Suprapubic skin (tissue), 4 donors: ENCODE measurements at regions not wholly inside any gene's neighbourhood (a gene's known extent, or its start where the extent isn't known, plus 50 kb on each side); places are given as distances from the start of the nearest gene placed in this dataset.

Experiments used
- DNase-seq, 2 donors: peaks; one replicate each; pipeline ENCODE4 v3.0.0-alpha.2; 2019; ENCODE audit warnings: low spot score in 2 of 2
- H3K27ac ChIP-seq: fragments of 200-600 bp; sonication (generic); one replicate; pipeline ENCODE4 v1.5.1; 2019
- H3K27me3 ChIP-seq: fragments of 200-600 bp; sonication (generic); one replicate; pipeline ENCODE4 v1.5.1; 2019
- H3K36me3 ChIP-seq: fragments of 200-600 bp; sonication (generic); one replicate; pipeline ENCODE4 v1.5.1; 2019
- H3K4me1 ChIP-seq: fragments of 200-600 bp; sonication (generic); one replicate; pipeline ENCODE4 v1.5.1; 2019
- H3K4me3 ChIP-seq: fragments of 200-600 bp; sonication (generic); one replicate; pipeline ENCODE4 v1.5.1; 2019; ENCODE audit warnings: mild to moderate bottlenecking
- H3K9me3 ChIP-seq: fragments of 200-600 bp; sonication (generic); one replicate; pipeline ENCODE4 v1.5.1; 2019
- CTCF ChIP-seq, 2 donors: fragments of 200-600 bp in 1 of 2; fragments of 450-650 bp in 1 of 2; sonication (generic) in 1 of 2; IDR thresholded peaks; one replicate each; pipeline ENCODE4 v1.5.1; 2016 to 2019; ENCODE audit warnings: antibody characterized with exemption in 2 of 2, mild to moderate bottlenecking in 1 of 2, moderate library complexity in 1 of 2
- EP300 ChIP-seq: sonication (generic); formaldehyde crosslinking; IDR thresholded peaks from one replicate; pipeline ENCODE4 v1.6.1; 2017; ENCODE audit warnings: antibody characterized with exemption
- POLR2A ChIP-seq, 2 donors: fragments of 450-650 bp; IDR thresholded peaks; one replicate each; pipeline ENCODE4 v1.6.1; 2017; ENCODE audit warnings: antibody characterized with exemption in 2 of 2, mild to moderate bottlenecking in 2 of 2, moderate library complexity in 2 of 2
- POLR2AphosphoS5 ChIP-seq, 3 donors: sonication (generic); formaldehyde crosslinking; IDR thresholded peaks; one replicate each; pipeline ENCODE4 v1.6.1; 2017; ENCODE audit warnings: antibody characterized with exemption in 3 of 3
- whole genome bisulfite sequencing: methylation state at CpG from one replicate; pipeline ENCODE4 v1.1.5; 2018; 5-methylcytosine and 5-hydroxymethylcytosine counted together

- TF ChIP-seq CTCF (IDR thresholded peaks at IDR 0.05) (no peak), POLR2A (IDR thresholded peaks at IDR 0.05) (no peak), EP300 (no peak), POLR2AphosphoS5 (IDR thresholded peaks at IDR 0.05) (no peak)
- no peaks in the 10 kb centered on the region for H3K36me3 ChIP-seq
- H3K27ac ChIP-seq, result no peak overlapping the region
- WGBS, result 55% methylated on average over 2 of the region's 2 CpGs
- H3K4me1 ChIP-seq, result no peaks in the 10 kb centered on the region
- no peaks in the 10 kb centered on the region for H3K27me3 ChIP-seq
- DNase-seq, result no peak
- no peak overlapping the region for H3K4me3 ChIP-seq
- H3K9me3 ChIP-seq, result no peaks in the 10 kb centered on the region
These were observed 455.6 kb upstream of the COBL start for GRCh38 chr7:51772190-51772589.

- no peak for DNase-seq
- Histone ChIP-seq H3K9me3 (no peaks in the 10 kb centered on the region), H3K4me3 (no peak overlapping the region), H3K36me3 (no peaks in the 10 kb centered on the region), H3K4me1 (no peaks in the 10 kb centered on the region), H3K27me3 (no peaks in the 10 kb centered on the region), H3K27ac (no peak overlapping the region)
- no peak for TF ChIP-seq EP300
- no peak for TF ChIP-seq POLR2A (IDR thresholded peaks at IDR 0.05)
- no peak for TF ChIP-seq POLR2AphosphoS5 (IDR thresholded peaks at IDR 0.05)
- TF ChIP-seq CTCF (IDR thresholded peaks at IDR 0.05), result no peak
- 91% methylated on average over 2 of the region's 2 CpGs for whole genome bisulfite sequencing
These were observed 448.4 kb upstream of the COBL start for GRCh38 chr7:51764976-51765375.

GRCh38 chr7:51759985-51760384, 443.4 kb upstream of the COBL start:
- TF ChIP-seq POLR2AphosphoS5 (IDR thresholded peaks at IDR 0.05), result no peak
- TF ChIP-seq CTCF (IDR thresholded peaks at IDR 0.05), result no peak
- TF ChIP-seq POLR2A (IDR thresholded peaks at IDR 0.05), result no peak
- no peak for TF ChIP-seq EP300
- H3K9me3 ChIP-seq, result no peaks in the 10 kb centered on the region
- H3K27me3 ChIP-seq, result no peaks in the 10 kb centered on the region
- DNase-seq, result no peak
- H3K4me3 ChIP-seq, result no peak overlapping the region
- H3K36me3 ChIP-seq, result no peaks in the 10 kb centered on the region
- no peak overlapping the region for H3K27ac ChIP-seq
- 39% methylated on average over 2 of the region's 2 CpGs for WGBS
- no peaks in the 10 kb centered on the region for H3K4me1 ChIP-seq

- no peaks in the 10 kb centered on the region for H3K27me3 ChIP-seq
- H3K4me3 ChIP-seq, result no peak overlapping the region
- no peak for TF ChIP-seq CTCF (IDR thresholded peaks at IDR 0.05)
- no peak for TF ChIP-seq EP300
- no peak for TF ChIP-seq POLR2A (IDR thresholded peaks at IDR 0.05)
- no peak for TF ChIP-seq POLR2AphosphoS5 (IDR thresholded peaks at IDR 0.05)
- no peaks in the 10 kb centered on the region for H3K36me3 ChIP-seq
- no peak for DNase-seq
- no peaks in the 10 kb centered on the region for H3K9me3 ChIP-seq
- H3K4me1 ChIP-seq, result no peaks in the 10 kb centered on the region
- H3K27ac ChIP-seq, result no peak overlapping the region
- 78% methylated on average over 6 of the region's 6 CpGs for WGBS
These were observed 441.4 kb upstream of the COBL start for GRCh38 chr7:51757960-51758359.

- Histone ChIP-seq H3K27me3 (no peaks in the 10 kb centered on the region), H3K27ac (no peak overlapping the region), H3K36me3 (no peaks in the 10 kb centered on the region), H3K4me3 (no peak overlapping the region), H3K4me1 (no peaks in the 10 kb centered on the region), H3K9me3 (no peaks in the 10 kb centered on the region)
- no peak for TF ChIP-seq POLR2AphosphoS5 (IDR thresholded peaks at IDR 0.05)
- no peak for TF ChIP-seq EP300
- TF ChIP-seq POLR2A (IDR thresholded peaks at IDR 0.05), result no peak
- no peak for TF ChIP-seq CTCF (IDR thresholded peaks at IDR 0.05)
- DNase-seq, result no peak
These were observed 416.3 kb upstream of the COBL start for GRCh38 chr7:51732951-51733350.
